Panc1 (cell line): ENCODE measurements at regions not wholly inside any gene's neighbourhood (a gene's known extent, or its start where the extent isn't known, plus 50 kb on each side); places are given as distances from the start of the nearest gene placed in this dataset.

ENCODE experiments used
- ATAC-seq: fragments of 200-7000 bp; cut with Tn5 transposase; 2 replicates; pipeline ENCODE4 v1.9.1; 2020; ENCODE audit warnings: mild to moderate bottlenecking, moderate library complexity
- BruUV-seq: library from RNA; stranded (reverse); fragments of 400-500 nt; replicated peaks from 2 replicates; lab custom pipeline; 2021; lab: Mats Ljungman, UMichigan
- CTCF ChIA-PET: fragments of 300-600 bp; sonication (Branson Sonifier 250); formaldehyde crosslinking; loops from one replicate; lab custom pipeline; 2022; ENCODE audit warnings: antibody characterized with exemption; lab: Charles Lee
- POLR2A ChIA-PET: fragments of 300-600 bp; sonication (Branson Sonifier 250); formaldehyde crosslinking; loops from one replicate; lab custom pipeline; 2022; ENCODE audit warnings: antibody characterized with exemption; lab: Charles Lee
- DNase-seq: peaks from one replicate; pipeline ENCODE4 v3.0.0-alpha.2; 2010; ENCODE audit warnings: low read depth, low spot score
- H3K27ac ChIP-seq: 2 replicates; pipeline ENCODE4 v1.5.1; 2011; ENCODE audit warnings: mild to moderate bottlenecking, low read length, inconsistent platforms
- H3K27me3 ChIP-seq: fragments of 200-500 bp; sonication (Bioruptor generic); 2 replicates; pipeline ENCODE4 v1.6.0; 2014; ENCODE audit warnings: low read length, inconsistent platforms; ENCODE audit not compliant: control insufficient read depth, insufficient read depth
- H3K36me3 ChIP-seq: fragments of 200-500 bp; sonication (Bioruptor generic); 2 replicates; pipeline ENCODE4 v1.5.1; 2014; ENCODE audit warnings: inconsistent platforms, mild to moderate bottlenecking, low read length, moderate library complexity; ENCODE audit not compliant: control insufficient read depth, insufficient read depth
- H3K4me1 ChIP-seq: 2 replicates; pipeline ENCODE4 v1.5.1; 2011; ENCODE audit warnings: inconsistent platforms, mild to moderate bottlenecking, low read length, moderate library complexity; ENCODE audit not compliant: control insufficient read depth, insufficient read depth
- H3K4me3 ChIP-seq, 2 experiments: 2 replicates each; pipeline ENCODE4 v1.5.1; 2011 to 2012; ENCODE audit warnings: low read depth in 2 of 2, low read length in 2 of 2, mild to moderate bottlenecking in 2 of 2, inconsistent platforms in 1 of 2, moderate library complexity in 1 of 2
- H3K9me3 ChIP-seq: fragments of 200-500 bp; sonication (Bioruptor generic); 2 replicates; pipeline ENCODE4 v1.5.1; 2014; ENCODE audit warnings: low read depth, mild to moderate bottlenecking, inconsistent platforms, low read length, moderate library complexity; ENCODE audit not compliant: control insufficient read depth, insufficient read depth
- POLR2AphosphoS5 ChIP-seq: IDR thresholded peaks from 2 replicates; pipeline ENCODE4 v1.6.1; 2012; ENCODE audit warnings: mild to moderate bottlenecking, low read depth, low read length, moderate library complexity
- SIN3A ChIP-seq: IDR thresholded peaks from 2 replicates; pipeline ENCODE4 v1.6.1; 2012; ENCODE audit warnings: low read depth, mild to moderate bottlenecking, low read length, moderate library complexity, borderline replicate concordance; ENCODE audit not compliant: insufficient read depth
- TCF7L2 ChIP-seq: IDR thresholded peaks from 2 replicates; pipeline ENCODE4 v1.6.1; 2011; ENCODE audit warnings: mild to moderate bottlenecking, low read depth, low read length, inconsistent platforms
- in situ Hi-C: cut with HindIII; loops from 2 replicates; pipeline ENCODE4 v1.10.0; 2016; ENCODE audit warnings: low sequenced_read_pairs, low pct_unique_long_range_greater_than_20kb
- intact Hi-C: fragments of 100-400 bp; cut with micrococcal nuclease; formaldehyde crosslinking; loops from one replicate; pipeline ENCODE4 v1.10.0; 2022; ENCODE audit not compliant: unreplicated experiment
- TF ChIP-seq, protein P1 (sequence below): fragments of 450-650 bp; IDR thresholded peaks from 2 replicates; pipeline ENCODE4 v1.5.1; 2017; ENCODE audit warnings: mild to moderate bottlenecking
- TF ChIP-seq, protein P2 (sequence below), 2 experiments: IDR thresholded peaks; 2 replicates each; pipeline ENCODE4 v1.6.1; 2011 to 2012; ENCODE audit warnings: low read depth in 2 of 2, control low read depth in 1 of 2, low read length in 1 of 2, mild to moderate bottlenecking in 1 of 2, moderate library complexity in 1 of 2; ENCODE audit not compliant: insufficient read depth in 1 of 2

DNA sequence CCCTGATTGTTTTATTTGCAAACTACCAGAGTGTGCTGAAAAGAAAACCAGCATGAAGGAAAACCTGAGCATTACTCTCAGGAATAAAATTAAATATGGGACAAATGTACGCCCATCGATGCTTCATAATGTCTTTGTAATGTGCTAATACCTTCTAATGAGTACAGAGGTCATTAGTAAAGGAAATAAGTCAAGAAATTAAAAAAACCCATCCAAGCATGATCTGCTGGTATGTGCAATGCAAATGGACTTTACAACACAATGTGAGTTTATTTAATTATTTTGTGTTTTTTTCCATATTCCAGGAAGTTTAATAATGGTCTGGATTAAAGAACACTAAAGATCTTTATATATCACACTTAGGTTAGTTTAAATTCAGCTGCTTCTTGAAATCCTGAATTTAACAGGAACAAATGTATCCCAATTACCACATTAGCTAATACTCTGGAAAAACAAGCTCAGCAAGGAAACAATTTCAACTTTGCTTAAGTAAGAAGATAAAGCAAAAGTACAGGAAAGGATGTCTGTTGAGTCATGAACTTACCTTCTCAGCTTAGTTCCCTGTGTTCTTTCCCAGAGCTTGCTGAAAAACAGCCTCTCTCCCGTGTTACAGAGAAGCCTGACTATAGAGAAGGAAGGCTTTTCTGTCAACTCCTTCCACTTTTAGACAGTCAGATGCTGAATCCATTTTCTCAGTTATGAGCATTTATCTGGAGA, 179.3 kb upstream of the TMEM260 start:
- in situ Hi-C loops, result no loop called here
- TF ChIP-seq TCF7L2, result no peak
- TF ChIP-seq, protein P1, sequence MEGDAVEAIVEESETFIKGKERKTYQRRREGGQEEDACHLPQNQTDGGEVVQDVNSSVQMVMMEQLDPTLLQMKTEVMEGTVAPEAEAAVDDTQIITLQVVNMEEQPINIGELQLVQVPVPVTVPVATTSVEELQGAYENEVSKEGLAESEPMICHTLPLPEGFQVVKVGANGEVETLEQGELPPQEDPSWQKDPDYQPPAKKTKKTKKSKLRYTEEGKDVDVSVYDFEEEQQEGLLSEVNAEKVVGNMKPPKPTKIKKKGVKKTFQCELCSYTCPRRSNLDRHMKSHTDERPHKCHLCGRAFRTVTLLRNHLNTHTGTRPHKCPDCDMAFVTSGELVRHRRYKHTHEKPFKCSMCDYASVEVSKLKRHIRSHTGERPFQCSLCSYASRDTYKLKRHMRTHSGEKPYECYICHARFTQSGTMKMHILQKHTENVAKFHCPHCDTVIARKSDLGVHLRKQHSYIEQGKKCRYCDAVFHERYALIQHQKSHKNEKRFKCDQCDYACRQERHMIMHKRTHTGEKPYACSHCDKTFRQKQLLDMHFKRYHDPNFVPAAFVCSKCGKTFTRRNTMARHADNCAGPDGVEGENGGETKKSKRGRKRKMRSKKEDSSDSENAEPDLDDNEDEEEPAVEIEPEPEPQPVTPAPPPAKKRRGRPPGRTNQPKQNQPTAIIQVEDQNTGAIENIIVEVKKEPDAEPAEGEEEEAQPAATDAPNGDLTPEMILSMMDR, result no peak
- TF ChIP-seq, protein P2, sequence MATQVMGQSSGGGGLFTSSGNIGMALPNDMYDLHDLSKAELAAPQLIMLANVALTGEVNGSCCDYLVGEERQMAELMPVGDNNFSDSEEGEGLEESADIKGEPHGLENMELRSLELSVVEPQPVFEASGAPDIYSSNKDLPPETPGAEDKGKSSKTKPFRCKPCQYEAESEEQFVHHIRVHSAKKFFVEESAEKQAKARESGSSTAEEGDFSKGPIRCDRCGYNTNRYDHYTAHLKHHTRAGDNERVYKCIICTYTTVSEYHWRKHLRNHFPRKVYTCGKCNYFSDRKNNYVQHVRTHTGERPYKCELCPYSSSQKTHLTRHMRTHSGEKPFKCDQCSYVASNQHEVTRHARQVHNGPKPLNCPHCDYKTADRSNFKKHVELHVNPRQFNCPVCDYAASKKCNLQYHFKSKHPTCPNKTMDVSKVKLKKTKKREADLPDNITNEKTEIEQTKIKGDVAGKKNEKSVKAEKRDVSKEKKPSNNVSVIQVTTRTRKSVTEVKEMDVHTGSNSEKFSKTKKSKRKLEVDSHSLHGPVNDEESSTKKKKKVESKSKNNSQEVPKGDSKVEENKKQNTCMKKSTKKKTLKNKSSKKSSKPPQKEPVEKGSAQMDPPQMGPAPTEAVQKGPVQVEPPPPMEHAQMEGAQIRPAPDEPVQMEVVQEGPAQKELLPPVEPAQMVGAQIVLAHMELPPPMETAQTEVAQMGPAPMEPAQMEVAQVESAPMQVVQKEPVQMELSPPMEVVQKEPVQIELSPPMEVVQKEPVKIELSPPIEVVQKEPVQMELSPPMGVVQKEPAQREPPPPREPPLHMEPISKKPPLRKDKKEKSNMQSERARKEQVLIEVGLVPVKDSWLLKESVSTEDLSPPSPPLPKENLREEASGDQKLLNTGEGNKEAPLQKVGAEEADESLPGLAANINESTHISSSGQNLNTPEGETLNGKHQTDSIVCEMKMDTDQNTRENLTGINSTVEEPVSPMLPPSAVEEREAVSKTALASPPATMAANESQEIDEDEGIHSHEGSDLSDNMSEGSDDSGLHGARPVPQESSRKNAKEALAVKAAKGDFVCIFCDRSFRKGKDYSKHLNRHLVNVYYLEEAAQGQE (IDR thresholded peaks at IDR 0.05; ENCODE audit: insufficient read depth in 1 of 2, low read depth in 2 of 2, low read length in 1 of 2), result no peak
- no peak for TF ChIP-seq SIN3A
- TF ChIP-seq POLR2AphosphoS5, result no peak
- Histone ChIP-seq H3K4me3 (no peak overlapping the region), H3K9me3 (no peaks in the 10 kb centered on the region), H3K27ac (no peak overlapping the region), H3K27me3 (no peaks in the 10 kb centered on the region), H3K36me3 (no peaks in the 10 kb centered on the region), H3K4me1 (no peaks in the 10 kb centered on the region)
- no TSS peak for BruUV-seq
- no peak for ATAC-seq
- no peak for DNase-seq
- intact Hi-C loops, result no loop called here
- POLR2A ChIA-PET, result no interaction called here
- CTCF ChIA-PET, result no interaction called here

DNA sequence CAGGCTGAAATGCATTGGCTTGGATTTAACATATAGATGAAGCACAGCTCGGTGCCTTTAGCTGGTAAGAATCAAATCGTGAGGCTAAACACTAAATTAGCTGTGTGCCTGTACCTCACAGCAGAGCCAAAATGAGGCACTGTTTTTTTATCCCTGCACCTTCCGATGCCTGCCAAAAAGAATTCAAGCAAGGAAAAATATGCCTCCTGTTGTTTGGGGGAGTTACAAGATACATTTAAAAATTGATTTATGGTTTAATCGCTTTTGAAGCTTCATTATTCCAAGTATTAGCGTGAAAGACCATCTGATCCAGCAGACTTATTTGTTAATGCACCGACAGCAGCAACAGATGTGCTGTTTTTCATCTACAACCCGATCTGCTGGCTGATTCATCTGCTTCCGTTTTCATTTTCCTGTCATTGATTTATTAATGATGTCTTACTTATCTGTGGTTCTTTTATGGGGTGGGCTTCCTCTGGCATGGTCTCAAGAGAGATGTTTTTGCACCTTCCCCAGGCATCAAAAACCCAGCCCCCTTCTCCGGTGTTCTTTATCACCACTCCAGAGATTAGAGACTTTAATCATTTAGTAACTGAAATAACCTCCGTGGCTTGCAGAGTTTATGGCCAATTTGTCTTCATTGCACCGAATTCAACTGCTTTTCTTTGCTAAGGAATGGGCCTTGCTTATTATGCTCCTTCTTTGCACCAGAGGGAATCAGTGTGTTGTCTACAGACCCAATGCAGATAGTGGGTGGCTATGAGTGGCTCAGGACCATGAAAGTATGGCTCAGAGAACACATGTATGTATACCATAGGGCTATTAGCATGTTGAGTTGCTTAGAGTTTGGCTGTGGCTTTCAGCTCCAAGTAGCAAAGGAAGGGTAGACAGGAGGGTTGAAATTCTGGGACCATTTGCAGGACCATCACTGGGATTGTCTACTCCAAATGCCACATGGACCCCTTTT, 166.8 kb upstream of the TMEM260 start:
- no peaks in the 10 kb centered on the region for H3K4me1 ChIP-seq
- no peak overlapping the region for H3K27ac ChIP-seq
- TF ChIP-seq SIN3A, result no peak
- TF ChIP-seq POLR2AphosphoS5, result no peak
- TF ChIP-seq, protein P1, result no peak
- TF ChIP-seq TCF7L2, result no peak
- TF ChIP-seq, protein P2 (IDR thresholded peaks at IDR 0.05; ENCODE audit: insufficient read depth in 1 of 2, low read depth in 2 of 2, low read length in 1 of 2), result no peak
- BruUV-seq, result no TSS peak
- intact Hi-C loops (no loop called here), in situ Hi-C loops (no loop called here)
- DNase-seq (no peak), ATAC-seq (no peak)
- ChIA-PET CTCF (no interaction called here), POLR2A (no interaction called here)
- no peaks in the 10 kb centered on the region; the same call in 1 of the 2 replicates for H3K27me3 ChIP-seq
- H3K9me3 ChIP-seq, result no peaks in the 10 kb centered on the region
- H3K4me3 ChIP-seq, result no peak overlapping the region
- no peaks in the 10 kb centered on the region for H3K36me3 ChIP-seq
